GM23248 (cell line): ENCODE measurements at regions not wholly inside any gene's neighbourhood (a gene's known extent, or its start where the extent isn't known, plus 50 kb on each side); places are given as distances from the start of the nearest gene placed in this dataset.

ENCODE experiments used
- DNase-seq: peaks from one replicate; pipeline ENCODE4 v3.0.0-alpha.2; 2015
- H2AFZ ChIP-seq: fragments of 200-600 bp; sonication (generic); 2 replicates; pipeline ENCODE4 v1.6.1; 2016; ENCODE audit warnings: antibody characterized with exemption
- H3F3A ChIP-seq: fragments of 200-600 bp; sonication (generic); 2 replicates; pipeline ENCODE4 v1.6.1; 2016; ENCODE audit warnings: mild to moderate bottlenecking, antibody characterized with exemption, mixed run types; ENCODE audit not compliant: insufficient read depth
- H3K27ac ChIP-seq: fragments of 200-600 bp; sonication (generic); 2 replicates; pipeline ENCODE4 v1.5.1; 2016; ENCODE audit warnings: mild to moderate bottlenecking
- H3K27me3 ChIP-seq: fragments of 200-600 bp; sonication (generic); replicated peaks from 2 replicates; pipeline ENCODE4 v1.6.1; 2016; ENCODE audit warnings: mild to moderate bottlenecking; ENCODE audit not compliant: insufficient read depth
- H3K36me3 ChIP-seq: fragments of 200-600 bp; sonication (generic); 2 replicates; pipeline ENCODE4 v1.6.1; 2016; ENCODE audit warnings: low read depth, mild to moderate bottlenecking
- H3K4me1 ChIP-seq: fragments of 200-600 bp; sonication (generic); 2 replicates; pipeline ENCODE4 v1.6.1; 2016; ENCODE audit warnings: mild to moderate bottlenecking; ENCODE audit not compliant: insufficient read depth
- H3K4me2 ChIP-seq: fragments of 200-600 bp; sonication (generic); one replicate; pipeline ENCODE4 v1.6.1; 2016; ENCODE audit warnings: mild to moderate bottlenecking; ENCODE audit not compliant: unreplicated experiment
- H3K4me3 ChIP-seq: fragments of 200-600 bp; sonication (generic); 2 replicates; pipeline ENCODE4 v1.5.1; 2016; ENCODE audit warnings: mild to moderate bottlenecking
- H3K79me2 ChIP-seq: fragments of 200-600 bp; sonication (generic); 2 replicates; pipeline ENCODE4 v1.6.1; 2016; ENCODE audit warnings: mild to moderate bottlenecking; ENCODE audit not compliant: insufficient read depth
- H3K9ac ChIP-seq: fragments of 200-600 bp; sonication (generic); 2 replicates; pipeline ENCODE4 v1.6.1; 2016; ENCODE audit warnings: mild to moderate bottlenecking
- H3K9me2 ChIP-seq: fragments of 200-600 bp; sonication (generic); 2 replicates; pipeline ENCODE4 v1.6.1; 2016; ENCODE audit warnings: mixed run types, mild to moderate bottlenecking, moderate library complexity; ENCODE audit not compliant: insufficient read depth
- H3K9me3 ChIP-seq: fragments of 200-600 bp; sonication (generic); one replicate; pipeline ENCODE4 v1.6.1; 2017; ENCODE audit warnings: low read depth
- H4K20me1 ChIP-seq: fragments of 200-600 bp; sonication (generic); 2 replicates; pipeline ENCODE4 v1.6.0; 2016; ENCODE audit not compliant: insufficient read depth
- EZH2 ChIP-seq: fragments of 200-600 bp; sonication (generic); IDR thresholded peaks from 2 replicates; pipeline ENCODE4 v1.6.1; 2018; ENCODE audit warnings: antibody characterized with exemption, mild to moderate bottlenecking; ENCODE audit not compliant: insufficient read depth, poor library complexity, severe bottlenecking
- EZH2phosphoT487 ChIP-seq: fragments of 200-600 bp; sonication (generic); IDR thresholded peaks from 2 replicates; pipeline ENCODE4 v1.6.1; 2018; ENCODE audit warnings: antibody characterized with exemption, moderate library complexity, mild to moderate bottlenecking, low read depth; ENCODE audit not compliant: insufficient read depth
- WGBS, 2 experiments: methylation state at CpG; one replicate each; pipeline ENCODE4 v1.1.6; 2015 to 2017; ENCODE audit warnings: low lambda C conversion rate in 2 of 2, low coverage in 1 of 2; ENCODE audit errors: missing lambda C conversion rate in 2 of 2; 5-methylcytosine and 5-hydroxymethylcytosine counted together
- in situ Hi-C: fragments of 300-500 bp; cut with MboI; formaldehyde crosslinking; loops from 2 replicates; pipeline ENCODE4 v1.15.0; 2020

DNA sequence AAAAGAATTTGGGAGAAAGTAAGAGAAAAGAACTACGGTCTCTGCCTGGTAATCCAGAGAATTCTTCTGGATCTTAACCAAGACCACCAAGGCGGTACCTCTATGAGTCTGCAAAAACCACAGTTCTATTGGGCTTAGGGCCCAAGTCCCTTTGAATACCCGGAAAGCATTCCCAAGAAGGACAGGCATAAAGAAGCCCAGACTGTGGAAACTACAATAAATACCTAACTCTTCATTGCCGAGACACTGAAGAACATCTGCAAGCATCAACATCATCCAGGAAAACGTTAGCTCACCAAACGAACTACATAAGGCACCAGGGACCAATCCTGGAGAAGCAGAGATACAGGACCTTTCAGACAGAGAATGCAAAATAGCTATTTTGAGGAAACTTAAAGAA is 162.3 kb upstream of the TMC3 start:
- H3K4me2 ChIP-seq = no peak overlapping the region
- H3F3A ChIP-seq = no peaks in the 10 kb centered on the region
- no peaks in the 10 kb centered on the region for H3K9me3 ChIP-seq
- H3K36me3 ChIP-seq = no peaks in the 10 kb centered on the region
- no peak overlapping the region for H3K4me3 ChIP-seq
- H3K4me1 ChIP-seq = 0 out of 2 replicates have a peak, but pooled peaks cover 4% of the 10 kb centered on the region
- H4K20me1 ChIP-seq = no peaks in the 10 kb centered on the region
- no peak overlapping the region for H2AFZ ChIP-seq
- TF ChIP-seq EZH2phosphoT487 = no peak
- TF ChIP-seq EZH2 = no peak
- no peak for DNase-seq
- no peaks in the 10 kb centered on the region for H3K79me2 ChIP-seq
- no peaks in the 10 kb centered on the region for H3K9me2 ChIP-seq
- H3K27me3 ChIP-seq = 0 out of 2 replicates have a peak, but pooled peaks cover 7% of the 10 kb centered on the region
- no peak overlapping the region for H3K27ac ChIP-seq
- in situ Hi-C loops = no loop called here
- 33 to 40% methylated on average over 6 of the region's 6 CpGs for WGBS, 2 experiments
- H3K9ac ChIP-seq = no peak overlapping the region

GRCh38 chr15:81534124-81534523 is 160.1 kb upstream of the TMC3 start:
- WGBS, 2 experiments = 79 to 83% methylated on average over 1 of the region's 1 CpG
- no peak overlapping the region for H3K4me2 ChIP-seq
- no peaks in the 10 kb centered on the region for H3K79me2 ChIP-seq
- no peaks in the 10 kb centered on the region for H3K9me2 ChIP-seq
- H3F3A ChIP-seq = no peaks in the 10 kb centered on the region
- H3K27me3 ChIP-seq = 0 out of 2 replicates have a peak, but pooled peaks cover 7% of the 10 kb centered on the region
- H2AFZ ChIP-seq = no peak overlapping the region
- H3K4me3 ChIP-seq = no peak overlapping the region
- no peaks in the 10 kb centered on the region for H3K36me3 ChIP-seq
- H3K9me3 ChIP-seq = no peaks in the 10 kb centered on the region
- TF ChIP-seq EZH2 (no peak), EZH2phosphoT487 (no peak)
- H4K20me1 ChIP-seq = no peaks in the 10 kb centered on the region
- 0 out of 2 replicates have a peak, but pooled peaks cover 4% of the 10 kb centered on the region for H3K4me1 ChIP-seq
- H3K9ac ChIP-seq = no peak overlapping the region
- no peak overlapping the region for H3K27ac ChIP-seq
- DNase-seq = no peak
- in situ Hi-C loops = no loop called here

DNA sequence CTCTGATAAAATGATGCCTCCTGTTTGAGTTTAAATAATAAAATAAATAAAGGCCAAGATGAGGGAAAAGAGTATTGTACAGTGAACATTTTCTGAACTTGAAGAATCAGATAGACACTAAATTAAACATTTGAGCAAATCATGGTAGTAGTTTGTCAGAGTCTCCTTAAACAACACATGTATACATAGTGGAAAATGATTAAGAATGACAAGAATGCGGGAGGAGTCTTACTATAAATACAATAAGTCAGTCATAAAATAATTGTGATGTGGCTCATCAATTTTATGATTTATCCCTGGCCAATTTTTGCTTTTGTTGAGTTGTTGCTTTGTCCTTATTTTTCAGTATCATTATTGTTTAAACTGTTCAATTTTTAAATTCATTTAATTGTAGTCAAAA is 158.0 kb upstream of the TMC3 start:
- in situ Hi-C loops = no loop called here
- Histone ChIP-seq H3K9me2 (no peaks in the 10 kb centered on the region), H3K4me2 (no peak overlapping the region), H3K9ac (no peak overlapping the region), H3K9me3 (no peaks in the 10 kb centered on the region), H4K20me1 (no peaks in the 10 kb centered on the region), H3K4me3 (no peak overlapping the region), H2AFZ (no peak overlapping the region), H3K27ac (no peak overlapping the region), H3K4me1 (0 out of 2 replicates have a peak, but pooled peaks cover 4% of the 10 kb centered on the region), H3F3A (no peaks in the 10 kb centered on the region), H3K36me3 (no peaks in the 10 kb centered on the region), H3K27me3 (no peaks in the 10 kb centered on the region), H3K79me2 (no peaks in the 10 kb centered on the region)
- TF ChIP-seq EZH2 = no peak
- no peak for TF ChIP-seq EZH2phosphoT487
- DNase-seq = peak; percentile 3
- 67 to 80% methylated on average over 1 of the region's 1 CpG for WGBS, 2 experiments

GRCh38 chr15:81531109-81531592 is 157.1 kb upstream of the TMC3 start:
- H3K4me2 ChIP-seq = no peak overlapping the region
- H2AFZ ChIP-seq = no peak overlapping the region
- no peaks in the 10 kb centered on the region for H3K9me3 ChIP-seq
- no peaks in the 10 kb centered on the region for H3K9me2 ChIP-seq
- H3K27ac ChIP-seq = no peak overlapping the region
- WGBS, 2 experiments = 36 to 46% methylated on average over 10 of the region's 10 CpGs
- DNase-seq = no peak
- in situ Hi-C loops = no loop called here
- no peaks in the 10 kb centered on the region for H3K27me3 ChIP-seq
- no peaks in the 10 kb centered on the region for H3F3A ChIP-seq
- H3K79me2 ChIP-seq = no peaks in the 10 kb centered on the region
- no peak for TF ChIP-seq EZH2
- no peak for TF ChIP-seq EZH2phosphoT487
- 0 out of 2 replicates have a peak, but pooled peaks cover 4% of the 10 kb centered on the region for H3K4me1 ChIP-seq
- no peak overlapping the region for H3K9ac ChIP-seq
- H3K36me3 ChIP-seq = no peaks in the 10 kb centered on the region
- no peaks in the 10 kb centered on the region for H4K20me1 ChIP-seq
- no peak overlapping the region for H3K4me3 ChIP-seq
